Activated naive CD8-positive, alpha-beta T cell treated with anti-CD3 and anti-CD28 coated beads, Interleukin-2, amount 50 U/mL, for 16 hours (primary cell): ENCODE measurements at regions not wholly inside any gene's neighbourhood (a gene's known extent, or its start where the extent isn't known, plus 50 kb on each side); places are given as distances from the start of the nearest gene placed in this dataset.
"Not testable (repeated sequence)": the region's sequence is repeated elsewhere in the genome, so short reads cannot be mapped to it uniquely, and the experiment has no call there.

Source experiments
- DNase-seq: peaks from one replicate; pipeline ENCODE4 v3.0.0-alpha.2; 2020; ENCODE audit warnings: low read depth, low spot score

GRCh38 chr12:54713876-54714275 is 65.7 kb upstream of the DCD start:
- not testable (repeated sequence) for DNase-seq

DNA sequence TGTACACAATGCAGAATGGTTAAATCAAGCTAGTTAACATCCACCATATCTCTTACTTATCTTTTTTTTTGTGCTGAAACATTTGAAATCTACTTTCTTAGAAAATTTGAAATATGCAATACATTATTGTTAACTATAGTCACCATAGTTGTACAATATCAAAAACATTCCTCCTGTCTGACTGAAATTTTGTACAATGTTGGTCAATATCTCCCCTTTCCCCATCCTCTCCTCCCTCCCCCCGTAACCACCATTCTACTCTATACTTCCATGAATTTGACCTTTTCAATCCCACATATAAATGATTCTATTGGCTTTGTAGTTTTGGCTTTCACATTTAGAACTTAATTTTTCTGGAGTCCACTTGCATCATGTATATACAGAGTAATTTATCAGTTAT is 63.5 kb upstream of the DCD start:
- DNase-seq: no peak

GRCh38 chr12:54708826-54709225 is 60.7 kb upstream of the DCD start:
- no peak for DNase-seq

DNA sequence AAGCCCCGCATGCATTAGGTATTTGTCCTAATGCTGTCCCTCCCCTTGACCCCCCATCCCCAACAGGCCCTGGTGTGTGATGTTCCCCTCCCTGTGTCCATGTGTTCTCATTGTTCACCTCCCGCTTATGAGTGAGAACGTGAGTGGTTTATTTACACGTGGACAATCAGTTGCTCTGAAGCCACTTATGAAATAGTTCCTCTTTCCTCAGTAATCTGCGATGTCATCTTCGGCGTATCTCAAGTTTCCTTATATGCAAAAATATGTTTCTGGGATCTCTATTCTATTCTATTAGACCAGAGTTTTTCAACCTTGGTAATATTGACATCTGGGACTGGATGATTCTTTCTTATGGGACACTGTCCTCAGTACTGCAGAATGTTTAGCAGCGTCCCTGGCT is 56.0 kb upstream of the DCD start:
- DNase-seq: no peak

- DNase-seq: no peak
Observed at GRCh38 chr12:54701940-54702592, 53.9 kb upstream of the DCD start.

DNA sequence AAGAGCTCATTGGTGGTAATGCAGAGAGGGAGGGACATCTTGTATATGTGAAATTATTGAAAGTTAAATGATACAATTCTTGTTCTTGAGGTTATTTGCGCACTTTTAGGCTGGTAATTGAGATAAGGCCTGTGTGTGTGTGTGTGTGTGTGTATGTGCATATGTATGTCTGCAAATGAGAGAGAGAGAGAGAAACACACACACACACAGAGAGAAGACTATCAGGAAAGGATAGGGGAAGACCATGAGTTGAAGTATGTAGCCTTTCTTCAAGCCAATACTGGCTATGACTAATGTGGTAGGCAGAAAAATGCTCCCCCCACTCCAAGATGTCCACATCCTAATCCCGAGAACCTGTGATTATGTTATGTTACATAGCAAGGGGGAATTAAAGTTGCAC is 52.7 kb upstream of the DCD start:
- no peak for DNase-seq

DNA sequence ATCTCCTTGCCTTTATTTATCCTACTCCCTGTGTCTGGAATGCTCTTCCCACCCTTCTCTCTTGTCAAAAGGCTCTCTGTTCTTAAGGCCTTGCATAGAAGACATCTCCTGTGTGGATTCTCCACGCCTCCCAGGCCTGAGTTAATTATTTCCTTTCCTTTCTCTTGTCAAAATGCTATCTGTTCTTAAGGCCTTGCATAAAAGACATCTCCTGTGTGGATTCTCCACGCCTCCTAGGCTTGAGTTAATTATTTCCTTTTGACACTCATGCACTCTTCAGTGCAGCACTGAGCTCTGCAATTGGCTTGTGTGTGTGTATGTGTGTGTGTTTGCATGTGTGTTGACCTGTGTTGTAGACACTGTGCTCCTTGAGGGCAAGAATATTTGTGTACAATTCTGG is 52.1 kb upstream of the DCD start:
- no peak for DNase-seq
